Smooth muscle cell (in vitro differentiated cells): ENCODE measurements at regions not wholly inside any gene's neighbourhood (a gene's known extent, or its start where the extent isn't known, plus 50 kb on each side); places are given as distances from the start of the nearest gene placed in this dataset.
"Not testable (repeated sequence)": the region's sequence is repeated elsewhere in the genome, so short reads cannot be mapped to it uniquely, and the experiment has no call there.

Source experiments
- DNase-seq: peaks from one replicate; lab custom pipeline; 2025; ENCODE audit not compliant: unreplicated experiment; lab: John Stamatoyannopoulos, UW
- H2AFZ ChIP-seq: fragments of 200-600 bp; sonication (generic); 2 replicates; pipeline ENCODE4 v1.6.0; 2016; ENCODE audit warnings: antibody characterized with exemption, low read depth, mild to moderate bottlenecking
- H3F3A ChIP-seq: fragments of 200-600 bp; sonication (generic); 2 replicates; pipeline ENCODE4 v1.6.0; 2017; ENCODE audit warnings: antibody characterized with exemption, low read depth
- H3K27ac ChIP-seq: fragments of 200-600 bp; sonication (generic); 2 replicates; pipeline ENCODE4 v1.5.1; 2016; ENCODE audit warnings: low read depth, mild to moderate bottlenecking
- H3K27me3 ChIP-seq: fragments of 200-600 bp; sonication (generic); 2 replicates; pipeline ENCODE4 v1.6.1; 2016; ENCODE audit warnings: low read depth, mild to moderate bottlenecking
- H3K36me3 ChIP-seq: fragments of 200-600 bp; sonication (generic); 2 replicates; pipeline ENCODE4 v1.5.1; 2016; ENCODE audit warnings: low read depth
- H3K4me1 ChIP-seq: fragments of 200-600 bp; sonication (generic); 2 replicates; pipeline ENCODE4 v1.5.1; 2016; ENCODE audit warnings: low read depth
- H3K4me2 ChIP-seq: fragments of 200-600 bp; sonication (generic); 2 replicates; pipeline ENCODE4 v1.6.0; 2016; ENCODE audit warnings: mild to moderate bottlenecking
- H3K4me3 ChIP-seq: fragments of 200-600 bp; sonication (generic); 2 replicates; pipeline ENCODE4 v1.5.1; 2016; ENCODE audit warnings: mild to moderate bottlenecking
- H3K79me2 ChIP-seq: fragments of 200-600 bp; sonication (generic); 2 replicates; pipeline ENCODE4 v1.6.0; 2016; ENCODE audit warnings: low read depth, mild to moderate bottlenecking
- H3K9ac ChIP-seq: fragments of 200-600 bp; sonication (generic); 2 replicates; pipeline ENCODE4 v1.6.0; 2016; ENCODE audit warnings: low read depth
- H3K9me3 ChIP-seq: fragments of 200-600 bp; sonication (generic); replicated peaks from 2 replicates; pipeline ENCODE4 v1.5.1; 2016; ENCODE audit warnings: low read depth
- H4K20me1 ChIP-seq: fragments of 200-600 bp; sonication (generic); 2 replicates; pipeline ENCODE4 v1.6.0; 2016; ENCODE audit warnings: low read depth
- CTCF ChIP-seq: fragments of 200-600 bp; sonication (generic); IDR thresholded peaks from 2 replicates; pipeline ENCODE4 v1.5.1; 2017; ENCODE audit warnings: borderline replicate concordance, mild to moderate bottlenecking, antibody characterized with exemption; ENCODE audit not compliant: insufficient read depth, poor library complexity, severe bottlenecking
- WGBS: methylation state at CpG from one replicate; pipeline ENCODE4 v1.1.7; 2016; ENCODE audit warnings: low lambda C conversion rate; 5-methylcytosine and 5-hydroxymethylcytosine counted together

GRCh38 chr4:181021213-181021612 is 1222.0 kb upstream of the TENM3 start:
- H3K9me3 ChIP-seq, result no peaks in the 10 kb centered on the region
- H4K20me1 ChIP-seq, result no peaks in the 10 kb centered on the region
- H3K9ac ChIP-seq, result no peak overlapping the region
- H3K27me3 ChIP-seq, result peaks cover 12% of the 10 kb centered on the region
- WGBS, result 97% methylated on average over 1 of the region's 1 CpG
- H3F3A ChIP-seq, result no peaks in the 10 kb centered on the region
- H3K79me2 ChIP-seq, result no peaks in the 10 kb centered on the region
- H2AFZ ChIP-seq, result no peak overlapping the region
- no peak for TF ChIP-seq CTCF
- no peak overlapping the region for H3K27ac ChIP-seq
- no peaks in the 10 kb centered on the region for H3K36me3 ChIP-seq
- no peak for DNase-seq
- H3K4me2 ChIP-seq, result no peak overlapping the region
- H3K4me1 ChIP-seq, result no peaks in the 10 kb centered on the region
- H3K4me3 ChIP-seq, result no peak overlapping the region

- not testable (repeated sequence) for H3K4me1 ChIP-seq, H3K4me3 ChIP-seq, H2AFZ ChIP-seq, H4K20me1 ChIP-seq, H3K36me3 ChIP-seq, H3K9me3 ChIP-seq, H3K9ac ChIP-seq, H3F3A ChIP-seq, H3K4me2 ChIP-seq, H3K27ac ChIP-seq, H3K79me2 ChIP-seq, DNase-seq
- 93% methylated on average over 14 of the region's 14 CpGs for WGBS
- H3K27me3 ChIP-seq, result peaks cover 61% of the 10 kb centered on the region
Observed at GRCh38 chr4:181030135-181030921, 1212.9 kb upstream of the TENM3 start.

GRCh38 chr4:181030961-181031360 is 1212.2 kb upstream of the TENM3 start:
- peaks cover 65% of the 10 kb centered on the region for H3K27me3 ChIP-seq
- no peaks in the 10 kb centered on the region for H4K20me1 ChIP-seq
- no peak overlapping the region for H3K9ac ChIP-seq
- H3K9me3 ChIP-seq, result no peaks in the 10 kb centered on the region
- H3F3A ChIP-seq, result no peaks in the 10 kb centered on the region
- H3K79me2 ChIP-seq, result no peaks in the 10 kb centered on the region
- H2AFZ ChIP-seq, result no peak overlapping the region
- no peak overlapping the region for H3K4me3 ChIP-seq
- 95% methylated on average over 7 of the region's 7 CpGs for WGBS
- H3K4me1 ChIP-seq, result no peaks in the 10 kb centered on the region
- H3K27ac ChIP-seq, result no peak overlapping the region
- no peak overlapping the region for H3K4me2 ChIP-seq
- DNase-seq, result no peak
- TF ChIP-seq CTCF, result no peak
- no peaks in the 10 kb centered on the region for H3K36me3 ChIP-seq

DNA sequence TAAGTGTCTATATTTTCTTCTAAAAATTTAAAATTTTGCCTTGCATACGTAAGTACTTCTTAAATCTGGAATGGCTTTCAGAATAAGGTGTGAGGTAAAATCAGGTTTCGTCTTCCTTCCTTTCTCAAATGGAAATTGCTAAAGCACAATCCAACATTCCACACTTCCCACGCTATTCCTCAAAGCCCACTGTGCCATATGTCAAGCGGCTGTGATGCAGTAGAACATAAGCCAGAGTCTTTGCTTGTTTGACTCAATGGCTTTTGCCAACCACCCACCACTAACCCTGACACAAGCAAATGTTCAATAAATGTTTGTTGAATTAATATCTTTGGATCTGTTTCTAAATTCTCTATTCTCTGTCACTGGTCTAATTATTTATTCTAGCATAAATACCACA is 1199.7 kb upstream of the TENM3 start:
- Histone ChIP-seq H3K4me2 (no peak overlapping the region), H3K9me3 (no peaks in the 10 kb centered on the region), H3K79me2 (no peaks in the 10 kb centered on the region), H3K36me3 (no peaks in the 10 kb centered on the region), H3K27ac (no peak overlapping the region), H4K20me1 (no peaks in the 10 kb centered on the region), H3K9ac (no peak overlapping the region), H3K4me1 (no peaks in the 10 kb centered on the region), H3K27me3 (peaks cover 11% of the 10 kb centered on the region), H3K4me3 (no peak overlapping the region), H3F3A (no peaks in the 10 kb centered on the region), H2AFZ (no peak overlapping the region)
- TF ChIP-seq CTCF, result no peak
- no peak for DNase-seq
- 49% methylated on average over 4 of the region's 4 CpGs for WGBS
